Body of pancreas (tissue), 4 donors: ENCODE measurements at regions not wholly inside any gene's neighbourhood (a gene's known extent, or its start where the extent isn't known, plus 50 kb on each side); places are given as distances from the start of the nearest gene placed in this dataset.

Experiments
- POLR2A ChIP-seq, 3 donors: fragments of 450-650 bp; IDR thresholded peaks; one replicate each; pipeline ENCODE4 v1.6.1; 2016; ENCODE audit warnings: antibody characterized with exemption in 3 of 3, mild to moderate bottlenecking in 2 of 3
- TF ChIP-seq, protein P1 (sequence below), 7 experiments: fragments of 450-650 bp in 4 of 7; fragments of 200-600 bp in 3 of 7; sonication (generic) in 3 of 7; IDR thresholded peaks; one replicate each; pipeline ENCODE4 v1.5.1; 2016 to 2019; ENCODE audit warnings: antibody characterized with exemption in 7 of 7

- TF ChIP-seq, protein P1, sequence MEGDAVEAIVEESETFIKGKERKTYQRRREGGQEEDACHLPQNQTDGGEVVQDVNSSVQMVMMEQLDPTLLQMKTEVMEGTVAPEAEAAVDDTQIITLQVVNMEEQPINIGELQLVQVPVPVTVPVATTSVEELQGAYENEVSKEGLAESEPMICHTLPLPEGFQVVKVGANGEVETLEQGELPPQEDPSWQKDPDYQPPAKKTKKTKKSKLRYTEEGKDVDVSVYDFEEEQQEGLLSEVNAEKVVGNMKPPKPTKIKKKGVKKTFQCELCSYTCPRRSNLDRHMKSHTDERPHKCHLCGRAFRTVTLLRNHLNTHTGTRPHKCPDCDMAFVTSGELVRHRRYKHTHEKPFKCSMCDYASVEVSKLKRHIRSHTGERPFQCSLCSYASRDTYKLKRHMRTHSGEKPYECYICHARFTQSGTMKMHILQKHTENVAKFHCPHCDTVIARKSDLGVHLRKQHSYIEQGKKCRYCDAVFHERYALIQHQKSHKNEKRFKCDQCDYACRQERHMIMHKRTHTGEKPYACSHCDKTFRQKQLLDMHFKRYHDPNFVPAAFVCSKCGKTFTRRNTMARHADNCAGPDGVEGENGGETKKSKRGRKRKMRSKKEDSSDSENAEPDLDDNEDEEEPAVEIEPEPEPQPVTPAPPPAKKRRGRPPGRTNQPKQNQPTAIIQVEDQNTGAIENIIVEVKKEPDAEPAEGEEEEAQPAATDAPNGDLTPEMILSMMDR (IDR thresholded peaks at IDR 0.05), result no peak
- TF ChIP-seq POLR2A (IDR thresholded peaks at IDR 0.05), result no peak
These were observed 465.2 kb downstream of the TFAP2B start for GRCh38 chr6:51283723-51284355.
